ACC112 (cell line): ENCODE measurements at regions not wholly inside any gene's neighbourhood (a gene's known extent, or its start where the extent isn't known, plus 50 kb on each side); places are given as distances from the start of the nearest gene placed in this dataset.

Experiments used
- H2AFZ ChIP-seq: fragments of 200-600 bp; sonication (generic); one replicate; pipeline ENCODE4 v1.6.0; 2017; ENCODE audit warnings: antibody characterized with exemption, low read length; ENCODE audit not compliant: unreplicated experiment
- H3K27ac ChIP-seq: fragments of 200-600 bp; sonication (generic); 2 replicates; pipeline ENCODE4 v1.5.1; 2014; ENCODE audit warnings: low read depth, mild to moderate bottlenecking, antibody characterized with exemption, low read length, moderate library complexity
- H3K27me3 ChIP-seq: fragments of 200-600 bp; sonication (generic); 2 replicates; pipeline ENCODE4 v1.6.1; 2014; ENCODE audit warnings: mild to moderate bottlenecking, antibody characterized with exemption, low read length, moderate library complexity, mixed read lengths; ENCODE audit not compliant: insufficient read depth
- H3K36me3 ChIP-seq: fragments of 200-600 bp; sonication (generic); 2 replicates; pipeline ENCODE4 v1.6.1; 2016; ENCODE audit warnings: mild to moderate bottlenecking, antibody characterized with exemption, low read length, moderate library complexity, mixed read lengths; ENCODE audit not compliant: insufficient read depth
- H3K4me1 ChIP-seq: fragments of 200-600 bp; sonication (generic); one replicate; pipeline ENCODE4 v1.6.1; 2016; ENCODE audit warnings: low read length, mixed read lengths; ENCODE audit not compliant: insufficient read depth, unreplicated experiment, control insufficient read depth
- H3K4me3 ChIP-seq: fragments of 200-600 bp; sonication (generic); 2 replicates; pipeline ENCODE4 v1.5.1; 2014; ENCODE audit warnings: mild to moderate bottlenecking, low read depth, low read length
- H3K79me2 ChIP-seq: fragments of 200-600 bp; sonication (generic); one replicate; pipeline ENCODE4 v1.6.0; 2016; ENCODE audit warnings: low read length; ENCODE audit not compliant: control insufficient read depth, unreplicated experiment, insufficient read depth

DNA sequence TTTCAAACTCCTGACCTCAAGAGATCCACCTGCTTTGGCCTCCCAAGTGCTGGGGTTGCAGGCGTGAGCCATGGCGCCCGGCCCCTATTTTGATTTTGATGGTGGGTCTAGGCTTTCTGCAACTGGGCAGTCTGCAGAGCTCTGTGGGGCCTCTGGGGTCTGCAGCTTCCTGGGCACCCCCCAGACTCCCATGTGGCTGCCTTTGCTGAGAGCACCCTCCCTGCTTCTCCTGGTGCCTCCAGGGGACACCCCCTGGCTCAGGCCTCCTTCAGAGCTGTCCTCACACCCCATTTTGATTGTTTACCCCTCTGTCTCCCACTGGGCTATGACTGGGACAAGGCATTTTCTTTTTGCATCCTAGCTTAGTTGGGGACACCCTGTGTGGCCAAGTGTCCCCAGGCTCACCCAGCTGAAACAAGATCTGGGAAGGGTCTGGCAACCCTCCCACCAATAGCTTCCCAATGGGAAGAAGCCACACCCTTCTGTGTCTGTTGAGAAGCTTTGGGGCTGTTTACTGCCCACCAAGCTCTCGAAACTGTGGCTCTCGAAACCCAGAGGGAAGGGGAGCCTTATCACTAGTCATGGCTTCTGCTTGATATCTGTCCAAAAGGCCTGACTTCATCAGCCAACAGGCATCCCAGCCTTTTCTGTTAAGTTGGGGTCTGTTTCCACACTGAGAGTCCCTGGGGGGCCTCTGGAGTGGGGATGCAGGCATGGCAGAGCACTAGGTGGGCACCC lies 204.4 kb upstream of the IER5L start:
- peak overlapping the region; percentile 80; the same call in 1 of the 2 replicates for H3K4me3 ChIP-seq
- H3K4me1 ChIP-seq = peaks cover 7% of the 10 kb centered on the region
- H3K27me3 ChIP-seq = no peaks in the 10 kb centered on the region

GRCh38 chr9:129381481-129381957 lies 203.5 kb upstream of the IER5L start:
- Histone ChIP-seq H3K79me2 (no peaks in the 10 kb centered on the region), H3K27ac (no peak overlapping the region), H3K4me3 (no peak overlapping the region), H3K36me3 (no peaks in the 10 kb centered on the region), H3K27me3 (no peaks in the 10 kb centered on the region), H3K4me1 (peaks cover 7% of the 10 kb centered on the region), H2AFZ (no peak overlapping the region)

More for the DNA sequence above, 204.4 kb upstream of the IER5L start:
- no peaks in the 10 kb centered on the region for H3K36me3 ChIP-seq
- no peak overlapping the region for H2AFZ ChIP-seq
- H3K79me2 ChIP-seq = no peaks in the 10 kb centered on the region
- no peak overlapping the region for H3K27ac ChIP-seq

GRCh38 chr9:129380961-129381401 lies 202.9 kb upstream of the IER5L start:
- H3K27me3 ChIP-seq = no peaks in the 10 kb centered on the region
- no peak overlapping the region for H3K27ac ChIP-seq
- H3K4me3 ChIP-seq = no peak overlapping the region
- peaks cover 7% of the 10 kb centered on the region for H3K4me1 ChIP-seq
- no peaks in the 10 kb centered on the region for H3K79me2 ChIP-seq
- H3K36me3 ChIP-seq = no peaks in the 10 kb centered on the region
- no peak overlapping the region for H2AFZ ChIP-seq

DNA sequence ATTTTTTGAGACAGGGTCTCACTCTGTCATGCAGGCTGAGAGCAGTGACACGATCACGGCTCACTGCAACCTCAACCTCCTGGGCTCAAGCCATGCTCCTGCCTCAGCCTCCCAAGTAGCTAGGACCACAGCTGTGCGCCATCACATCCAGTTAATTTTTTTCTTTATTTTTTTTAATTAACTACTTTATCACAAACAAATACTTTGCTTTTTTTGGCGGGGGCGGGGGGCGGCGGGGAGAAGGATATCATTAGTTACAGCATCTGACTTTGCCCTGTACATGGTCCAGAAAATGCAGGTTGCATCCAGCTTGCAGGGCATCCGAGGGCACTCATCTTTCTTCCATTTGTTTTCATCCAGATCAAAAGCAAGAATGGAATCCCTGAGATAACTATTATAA lies 201.8 kb upstream of the IER5L start:
- no peak overlapping the region for H3K4me3 ChIP-seq
- no peaks in the 10 kb centered on the region for H3K27me3 ChIP-seq
- H3K27ac ChIP-seq = no peak overlapping the region
- H3K4me1 ChIP-seq = peaks cover 7% of the 10 kb centered on the region
- H2AFZ ChIP-seq = no peak overlapping the region
- no peaks in the 10 kb centered on the region for H3K36me3 ChIP-seq
- no peaks in the 10 kb centered on the region for H3K79me2 ChIP-seq

- Histone ChIP-seq H3K36me3 (no peaks in the 10 kb centered on the region), H3K4me3 (no peak overlapping the region), H3K79me2 (no peaks in the 10 kb centered on the region), H3K27ac (no peak overlapping the region), H3K27me3 (no peaks in the 10 kb centered on the region), H2AFZ (no peak overlapping the region), H3K4me1 (peaks cover 7% of the 10 kb centered on the region)
Observed at GRCh38 chr9:129379181-129379836, 201.2 kb upstream of the IER5L start.

DNA sequence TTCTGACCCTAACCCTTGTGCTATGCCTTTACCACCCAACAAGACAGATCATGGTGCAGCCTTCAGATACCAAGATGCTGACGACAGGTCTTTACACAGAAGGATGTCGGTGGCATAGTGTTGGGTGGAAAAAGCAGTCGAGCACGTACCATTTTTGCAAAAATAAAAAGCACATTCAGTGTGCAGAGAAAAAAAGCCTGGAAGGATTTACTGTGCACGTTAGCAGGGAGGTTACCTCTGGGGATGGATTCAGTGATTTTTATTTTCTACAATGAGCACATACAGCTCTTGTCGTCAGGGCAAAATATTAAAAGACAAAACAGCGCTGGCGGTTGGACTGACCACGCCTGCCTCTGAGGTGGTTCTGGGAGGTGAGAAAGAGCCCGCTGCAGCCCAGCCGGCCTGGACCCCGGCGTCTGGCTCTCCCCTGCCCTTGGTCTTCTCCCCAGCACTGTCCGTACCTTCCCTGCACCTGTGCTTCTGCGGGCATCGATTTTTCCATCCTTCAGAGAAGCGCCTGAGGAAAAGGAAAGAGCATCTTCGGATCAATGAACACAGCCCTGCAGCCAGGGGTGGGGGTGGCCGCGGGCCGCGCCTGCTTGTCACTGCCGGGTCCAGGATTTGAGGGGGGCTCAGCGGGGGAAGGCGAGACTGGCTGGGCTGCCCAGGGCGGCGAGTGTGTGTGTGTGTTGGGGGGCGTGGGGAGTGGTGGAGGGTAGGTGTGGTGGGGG lies 200.0 kb upstream of the IER5L start:
- Histone ChIP-seq H2AFZ (no peak overlapping the region), H3K4me1 (peaks cover 7% of the 10 kb centered on the region), H3K27me3 (no peaks in the 10 kb centered on the region), H3K4me3 (no peak overlapping the region), H3K36me3 (no peaks in the 10 kb centered on the region), H3K79me2 (no peaks in the 10 kb centered on the region), H3K27ac (no peak overlapping the region)

GRCh38 chr9:129377181-129377580 lies 199.1 kb upstream of the IER5L start:
- Histone ChIP-seq H2AFZ (no peak overlapping the region), H3K27me3 (no peaks in the 10 kb centered on the region), H3K4me1 (no peaks in the 10 kb centered on the region), H3K36me3 (no peaks in the 10 kb centered on the region), H3K4me3 (no peak overlapping the region), H3K79me2 (no peaks in the 10 kb centered on the region), H3K27ac (no peak overlapping the region)

GRCh38 chr9:129375845-129376244 lies 197.8 kb upstream of the IER5L start:
- H3K79me2 ChIP-seq = no peaks in the 10 kb centered on the region
- H2AFZ ChIP-seq = no peak overlapping the region
- H3K4me3 ChIP-seq = no peak overlapping the region
- H3K27me3 ChIP-seq = no peaks in the 10 kb centered on the region
- no peak overlapping the region for H3K27ac ChIP-seq
- H3K36me3 ChIP-seq = no peaks in the 10 kb centered on the region
- no peaks in the 10 kb centered on the region for H3K4me1 ChIP-seq

DNA sequence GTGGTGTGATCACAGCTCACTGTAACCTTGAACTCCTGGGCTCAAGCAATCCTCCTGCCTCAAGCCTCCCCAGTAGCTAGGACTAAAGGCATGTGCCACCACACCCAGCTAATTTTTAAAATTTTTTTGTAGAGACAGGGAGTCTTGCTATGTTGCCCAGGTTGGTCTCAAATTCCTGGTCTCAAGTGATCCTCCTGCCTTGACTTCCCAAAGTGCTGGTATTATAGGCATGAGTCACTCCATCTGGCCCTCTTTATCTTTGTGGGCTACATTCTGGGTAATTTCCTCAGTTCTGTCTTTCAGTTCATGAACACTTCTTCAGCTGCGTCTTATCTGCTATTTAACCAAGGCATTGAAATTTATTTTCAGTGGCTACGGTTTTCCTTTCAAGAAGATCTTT lies 196.6 kb upstream of the IER5L start:
- Histone ChIP-seq H3K79me2 (no peaks in the 10 kb centered on the region), H3K4me1 (no peaks in the 10 kb centered on the region), H3K27me3 (no peaks in the 10 kb centered on the region), H2AFZ (no peak overlapping the region), H3K36me3 (no peaks in the 10 kb centered on the region), H3K4me3 (no peak overlapping the region), H3K27ac (no peak overlapping the region)

DNA sequence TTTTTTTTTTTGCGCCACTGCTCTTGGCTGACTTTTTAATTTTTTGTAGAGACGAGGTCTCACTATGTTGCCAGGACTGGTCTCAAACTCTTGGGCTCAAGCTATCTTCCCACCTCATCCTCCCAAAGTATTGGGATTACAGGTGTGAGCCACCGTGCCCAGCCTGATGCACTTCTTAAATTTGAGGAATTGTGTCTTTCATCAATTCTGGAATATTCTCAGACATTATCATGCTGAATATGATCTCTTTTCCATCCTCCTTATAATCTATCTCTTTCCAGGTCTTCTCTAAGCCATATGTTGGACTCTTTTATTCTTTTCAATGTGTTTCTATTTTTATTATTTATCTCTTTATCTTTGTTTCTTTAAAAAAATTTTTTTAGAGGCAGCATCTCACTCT lies 196.2 kb upstream of the IER5L start:
- H3K36me3 ChIP-seq = no peaks in the 10 kb centered on the region
- H3K4me3 ChIP-seq = no peak overlapping the region
- H2AFZ ChIP-seq = no peak overlapping the region
- no peak overlapping the region for H3K27ac ChIP-seq
- H3K27me3 ChIP-seq = no peaks in the 10 kb centered on the region
- no peaks in the 10 kb centered on the region for H3K4me1 ChIP-seq
- no peaks in the 10 kb centered on the region for H3K79me2 ChIP-seq
